Activated CD4-positive, alpha-beta T cell treated with anti-CD3 and anti-CD28 coated beads, Interleukin-2, amount 50 U/mL, for 48 hours (primary cell): ENCODE measurements at regions not wholly inside any gene's neighbourhood (a gene's known extent, or its start where the extent isn't known, plus 50 kb on each side); places are given as distances from the start of the nearest gene placed in this dataset.
"Not testable (repeated sequence)": the region's sequence is repeated elsewhere in the genome, so short reads cannot be mapped to it uniquely, and the experiment has no call there.

ENCODE experiments used
- DNase-seq, 2 experiments: peaks; one replicate each; pipeline ENCODE4 v3.0.0-alpha.2; 2020

GRCh38 chr1:219863816-219864215, 64.5 kb downstream of the SLC30A10 start:
- DNase-seq: not testable (repeated sequence)

- no peak for DNase-seq
Observed at GRCh38 chr1:219862366-219862765, 66.0 kb downstream of the SLC30A10 start.

- no peak for DNase-seq
Observed at GRCh38 chr1:219858980-219859379, 69.4 kb downstream of the SLC30A10 start.

GRCh38 chr1:219847215-219847855, 81.0 kb downstream of the SLC30A10 start:
- no peak for DNase-seq

- not testable (repeated sequence) for DNase-seq
Observed at GRCh38 chr1:219839595-219839994, 88.8 kb downstream of the SLC30A10 start.

- DNase-seq: no peak
Observed at GRCh38 chr1:219837994-219838294, 90.4 kb downstream of the SLC30A10 start.

GRCh38 chr1:219837274-219837993, 90.9 kb downstream of the SLC30A10 start:
- no peak for DNase-seq

GRCh38 chr1:219834314-219834917, 93.9 kb downstream of the SLC30A10 start:
- DNase-seq: no peak

GRCh38 chr1:219833214-219833815, 95.0 kb downstream of the SLC30A10 start:
- no peak for DNase-seq

GRCh38 chr1:219826290-219826689, 102.1 kb downstream of the SLC30A10 start:
- DNase-seq: no peak

GRCh38 chr1:219825355-219825754, 103.0 kb downstream of the SLC30A10 start:
- DNase-seq: no peak

- no peak for DNase-seq
Observed at GRCh38 chr1:219824338-219824737, 104.0 kb downstream of the SLC30A10 start.

- DNase-seq: no peak
Observed at GRCh38 chr1:219820551-219820950, 107.8 kb downstream of the SLC30A10 start.

GRCh38 chr1:219817914-219818313, 110.4 kb downstream of the SLC30A10 start:
- DNase-seq: no peak

GRCh38 chr1:219813294-219813693, 115.1 kb downstream of the SLC30A10 start:
- DNase-seq: no peak

GRCh38 chr1:219812491-219813203, 115.7 kb downstream of the SLC30A10 start:
- DNase-seq: peak in 1 of 2 experiments; percentile 4

GRCh38 chr1:219812086-219812485, 116.3 kb downstream of the SLC30A10 start:
- DNase-seq: no peak

GRCh38 chr1:219810451-219810850, 117.9 kb downstream of the SLC30A10 start:
- no peak for DNase-seq

GRCh38 chr1:219808790-219809189, 119.6 kb downstream of the SLC30A10 start:
- no peak for DNase-seq

- DNase-seq: no peak
Observed at GRCh38 chr1:219806642-219807041, 121.7 kb downstream of the SLC30A10 start.

- no peak for DNase-seq
Observed at GRCh38 chr1:219806020-219806419, 122.3 kb downstream of the SLC30A10 start.

- no peak for DNase-seq
Observed at GRCh38 chr1:219805191-219805590, 123.2 kb downstream of the SLC30A10 start.

GRCh38 chr1:219801156-219801820, 127.1 kb downstream of the SLC30A10 start:
- no peak for DNase-seq
